Type B pancreatic cell (in vitro differentiated cells): ENCODE measurements at regions not wholly inside any gene's neighbourhood (a gene's known extent, or its start where the extent isn't known, plus 50 kb on each side); places are given as distances from the start of the nearest gene placed in this dataset.
A peak's percentile ranks its signal among the peaks of the same experiment; 100 is the strongest.
"Not testable (repeated sequence)": the region's sequence is repeated elsewhere in the genome, so short reads cannot be mapped to it uniquely, and the experiment has no call there.

ENCODE experiments used
- DNase-seq: peaks from one replicate; pipeline ENCODE4 v3.0.0; 2021; ENCODE audit warnings: mixed read lengths; ENCODE audit not compliant: unreplicated experiment; ENCODE audit errors: extremely low spot score
- H3K27ac Mint-ChIP-seq: 2 replicates; pipeline ENCODE4 v1.8.0; 2021; ENCODE audit warnings: mild to moderate bottlenecking, mixed read lengths
- H3K27me3 Mint-ChIP-seq: 2 replicates; pipeline ENCODE4 v1.8.0; 2021; ENCODE audit warnings: mixed read lengths
- H3K36me3 Mint-ChIP-seq: 2 replicates; pipeline ENCODE4 v1.8.0; 2021; ENCODE audit warnings: mixed read lengths
- H3K4me1 Mint-ChIP-seq: one replicate; pipeline ENCODE4 v1.8.0; 2021; ENCODE audit warnings: mixed read lengths; ENCODE audit not compliant: unreplicated experiment
- H3K4me3 Mint-ChIP-seq: 2 replicates; pipeline ENCODE4 v1.8.0; 2021; ENCODE audit warnings: mild to moderate bottlenecking, mixed read lengths
- H3K9me3 Mint-ChIP-seq: 2 replicates; pipeline ENCODE4 v1.8.0; 2021; ENCODE audit warnings: mixed read lengths

GRCh38 chr4:49270435-49270834, 284.4 kb downstream of the CWH43 start:
- H3K4me3 Mint-ChIP-seq, H3K36me3 Mint-ChIP-seq: not testable (repeated sequence)
- DNase-seq: peak; percentile 71

GRCh38 chr4:49270912-49271311, 284.8 kb downstream of the CWH43 start:
- not testable (repeated sequence) for H3K27me3 Mint-ChIP-seq, H3K4me1 Mint-ChIP-seq, H3K4me3 Mint-ChIP-seq, H3K36me3 Mint-ChIP-seq, H3K27ac Mint-ChIP-seq, H3K9me3 Mint-ChIP-seq
- DNase-seq: peak; percentile 69

More at GRCh38 chr4:49270435-49270834, 284.4 kb downstream of the CWH43 start:
- not testable (repeated sequence) for H3K27ac Mint-ChIP-seq, H3K27me3 Mint-ChIP-seq, H3K4me1 Mint-ChIP-seq, H3K9me3 Mint-ChIP-seq

GRCh38 chr4:49285905-49286304, 299.8 kb downstream of the CWH43 start:
- H3K27me3 Mint-ChIP-seq, H3K4me1 Mint-ChIP-seq, H3K4me3 Mint-ChIP-seq, H3K27ac Mint-ChIP-seq, H3K36me3 Mint-ChIP-seq, DNase-seq: not testable (repeated sequence)
- peaks cover 13% of the 10 kb centered on the region for H3K9me3 Mint-ChIP-seq

GRCh38 chr4:49286926-49287745, 301.1 kb downstream of the CWH43 start:
- H3K27ac Mint-ChIP-seq, H3K4me1 Mint-ChIP-seq, H3K4me3 Mint-ChIP-seq, H3K36me3 Mint-ChIP-seq, H3K27me3 Mint-ChIP-seq: not testable (repeated sequence)
- H3K9me3 Mint-ChIP-seq: peaks cover 13% of the 10 kb centered on the region
- peak; percentile 82 for DNase-seq

- H3K27me3 Mint-ChIP-seq, H3K36me3 Mint-ChIP-seq, H3K4me3 Mint-ChIP-seq, H3K4me1 Mint-ChIP-seq, H3K27ac Mint-ChIP-seq: not testable (repeated sequence)
- peaks cover 13% of the 10 kb centered on the region for H3K9me3 Mint-ChIP-seq
- DNase-seq: peak; percentile 87
Observed at GRCh38 chr4:49287893-49288292, 301.8 kb downstream of the CWH43 start.

GRCh38 chr4:49288796-49289195, 302.7 kb downstream of the CWH43 start:
- not testable (repeated sequence) for H3K27ac Mint-ChIP-seq, H3K36me3 Mint-ChIP-seq, H3K27me3 Mint-ChIP-seq, H3K4me1 Mint-ChIP-seq, H3K4me3 Mint-ChIP-seq
- DNase-seq: peak; percentile 81
- H3K9me3 Mint-ChIP-seq: peaks cover 13% of the 10 kb centered on the region

GRCh38 chr4:49314815-49315214, 328.7 kb downstream of the CWH43 start:
- H3K27ac Mint-ChIP-seq, H3K36me3 Mint-ChIP-seq, DNase-seq, H3K27me3 Mint-ChIP-seq, H3K4me3 Mint-ChIP-seq, H3K4me1 Mint-ChIP-seq, H3K9me3 Mint-ChIP-seq: not testable (repeated sequence)

- not testable (repeated sequence) for H3K4me1 Mint-ChIP-seq
Observed at GRCh38 chr4:49320725-49321410, 334.8 kb downstream of the CWH43 start.

GRCh38 chr4:49321511-49322300, 335.6 kb downstream of the CWH43 start:
- not testable (repeated sequence) for H3K27me3 Mint-ChIP-seq, H3K36me3 Mint-ChIP-seq, DNase-seq, H3K4me3 Mint-ChIP-seq, H3K27ac Mint-ChIP-seq, H3K4me1 Mint-ChIP-seq
- peaks cover 12% of the 10 kb centered on the region for H3K9me3 Mint-ChIP-seq

More at GRCh38 chr4:49320725-49321410, 334.8 kb downstream of the CWH43 start:
- not testable (repeated sequence) for DNase-seq, H3K36me3 Mint-ChIP-seq, H3K27ac Mint-ChIP-seq, H3K27me3 Mint-ChIP-seq, H3K4me3 Mint-ChIP-seq
- H3K9me3 Mint-ChIP-seq: peaks cover 12% of the 10 kb centered on the region

- H3K4me1 Mint-ChIP-seq, H3K4me3 Mint-ChIP-seq, H3K27me3 Mint-ChIP-seq, H3K36me3 Mint-ChIP-seq, DNase-seq, H3K27ac Mint-ChIP-seq: not testable (repeated sequence)
- peaks cover 12% of the 10 kb centered on the region for H3K9me3 Mint-ChIP-seq
Observed at GRCh38 chr4:49322610-49323572, 336.8 kb downstream of the CWH43 start.

GRCh38 chr4:49323573-49323940, 337.5 kb downstream of the CWH43 start:
- not testable (repeated sequence) for H3K4me3 Mint-ChIP-seq, DNase-seq, H3K36me3 Mint-ChIP-seq, H3K27ac Mint-ChIP-seq, H3K27me3 Mint-ChIP-seq, H3K4me1 Mint-ChIP-seq
- peaks cover 12% of the 10 kb centered on the region for H3K9me3 Mint-ChIP-seq
